OCI-LY3 (cell line): ENCODE measurements at regions not wholly inside any gene's neighbourhood (a gene's known extent, or its start where the extent isn't known, plus 50 kb on each side); places are given as distances from the start of the nearest gene placed in this dataset.

Source experiments
- H2AFZ ChIP-seq: fragments of 200-600, 300-600 bp; shearing (Covaris generic); 2 replicates; pipeline ENCODE4 v1.6.0; 2014; ENCODE audit warnings: antibody characterized with exemption, low read depth, low read length
- H3K27ac ChIP-seq: fragments of 200-600, 300-600 bp; sonication (generic); 2 replicates; pipeline ENCODE4 v1.5.1; 2014; ENCODE audit warnings: mild to moderate bottlenecking, low read length, moderate library complexity, mixed read lengths
- H3K27me3 ChIP-seq: fragments of 200-600, 300-600 bp; sonication (generic); 2 replicates; pipeline ENCODE4 v1.6.1; 2014; ENCODE audit warnings: low read depth, low read length, mixed read lengths
- H3K36me3 ChIP-seq: fragments of 200-600, 300-600 bp; sonication (generic); replicated peaks from 2 replicates; pipeline ENCODE3; 2014; ENCODE audit warnings: low read depth, low read length, mixed read lengths
- H3K4me1 ChIP-seq: fragments of 300-600, 200-600 bp; sonication (generic); 2 replicates; pipeline ENCODE4 v1.6.1; 2014; ENCODE audit warnings: low read length, mixed read lengths
- H3K4me2 ChIP-seq: fragments of 200-600, 300-600 bp; sonication (generic); 2 replicates; pipeline ENCODE4 v1.6.1; 2014; ENCODE audit warnings: low read length, mixed read lengths
- H3K4me3 ChIP-seq: fragments of 300-600, 200-600 bp; sonication (generic); 2 replicates; pipeline ENCODE4 v1.5.1; 2014; ENCODE audit warnings: antibody characterized with exemption, mild to moderate bottlenecking, low read length, moderate library complexity
- H3K79me2 ChIP-seq: fragments of 300-600, 200-600 bp; shearing (Covaris generic); 2 replicates; pipeline ENCODE4 v1.6.1; 2014; ENCODE audit warnings: mild to moderate bottlenecking, low read length, mixed read lengths
- H3K9ac ChIP-seq: fragments of 300-600, 200-600 bp; shearing (Covaris generic); 2 replicates; pipeline ENCODE4 v1.6.0; 2014; ENCODE audit warnings: mild to moderate bottlenecking, low read length, moderate library complexity
- H3K9me3 ChIP-seq: fragments of 200-600, 300-600 bp; shearing (Covaris generic); 2 replicates; pipeline ENCODE4 v1.6.1; 2014; ENCODE audit warnings: low read length, mixed read lengths; ENCODE audit not compliant: insufficient read depth
- H4K20me1 ChIP-seq: fragments of 200-600, 300-600 bp; sonication (generic); 2 replicates; pipeline ENCODE4 v1.6.1; 2016; ENCODE audit warnings: low read length, mixed read lengths; ENCODE audit not compliant: insufficient read depth
- CTCF ChIP-seq: fragments of 200-600, 300-600 bp; sonication (generic); IDR thresholded peaks from 2 replicates; pipeline ENCODE4 v1.5.1; 2014; ENCODE audit warnings: antibody characterized with exemption, low read length, low read depth
- EZH2phosphoT487 ChIP-seq: fragments of 200-600 bp; shearing (Covaris generic); IDR thresholded peaks from 2 replicates; pipeline ENCODE4 v1.6.1; 2018; ENCODE audit warnings: antibody characterized with exemption, mixed run types, low read depth

GRCh38 chr5:71880536-71880935, 161.5 kb downstream of the CARTPT start:
- Histone ChIP-seq H3K27ac (no peak overlapping the region), H3K27me3 (no peaks in the 10 kb centered on the region), H2AFZ (no peak overlapping the region), H3K79me2 (no peaks in the 10 kb centered on the region), H3K4me3 (no peak overlapping the region), H3K4me1 (peaks cover 9% of the 10 kb centered on the region), H3K9ac (no peak overlapping the region), H4K20me1 (no peaks in the 10 kb centered on the region), H3K9me3 (no peaks in the 10 kb centered on the region), H3K36me3 (no peaks in the 10 kb centered on the region), H3K4me2 (no peak overlapping the region)
- TF ChIP-seq EZH2phosphoT487 (no peak), CTCF (no peak)

- H4K20me1 ChIP-seq: no peaks in the 10 kb centered on the region
- no peak overlapping the region for H3K4me3 ChIP-seq
- H2AFZ ChIP-seq: no peak overlapping the region
- H3K36me3 ChIP-seq: no peaks in the 10 kb centered on the region
- no peak overlapping the region for H3K4me2 ChIP-seq
- no peak overlapping the region for H3K9ac ChIP-seq
- no peaks in the 10 kb centered on the region for H3K79me2 ChIP-seq
- no peaks in the 10 kb centered on the region for H3K9me3 ChIP-seq
- no peak for TF ChIP-seq EZH2phosphoT487
- no peak for TF ChIP-seq CTCF
- H3K4me1 ChIP-seq: peaks cover 3% of the 10 kb centered on the region
- H3K27ac ChIP-seq: no peak overlapping the region
- no peaks in the 10 kb centered on the region for H3K27me3 ChIP-seq
These were observed 164.0 kb downstream of the CARTPT start for GRCh38 chr5:71882826-71883741.

GRCh38 chr5:71883742-71884103, 164.6 kb downstream of the CARTPT start:
- Histone ChIP-seq H3K27ac (no peak overlapping the region), H3K4me3 (no peak overlapping the region), H3K4me1 (peaks cover 3% of the 10 kb centered on the region; the same call in 1 of the 2 replicates), H3K9me3 (no peaks in the 10 kb centered on the region), H3K79me2 (no peaks in the 10 kb centered on the region), H3K4me2 (no peak overlapping the region), H2AFZ (no peak overlapping the region), H3K9ac (no peak overlapping the region), H3K36me3 (no peaks in the 10 kb centered on the region), H4K20me1 (no peaks in the 10 kb centered on the region), H3K27me3 (no peaks in the 10 kb centered on the region)
- TF ChIP-seq CTCF: no peak
- no peak for TF ChIP-seq EZH2phosphoT487

GRCh38 chr5:71884926-71885325, 165.9 kb downstream of the CARTPT start:
- Histone ChIP-seq H3K4me3 (no peak overlapping the region), H3K27ac (no peak overlapping the region), H3K79me2 (no peaks in the 10 kb centered on the region), H3K4me1 (peaks cover 3% of the 10 kb centered on the region; the same call in 1 of the 2 replicates), H4K20me1 (no peaks in the 10 kb centered on the region), H3K9ac (no peak overlapping the region), H3K27me3 (no peaks in the 10 kb centered on the region), H3K36me3 (no peaks in the 10 kb centered on the region), H3K4me2 (no peak overlapping the region), H3K9me3 (no peaks in the 10 kb centered on the region), H2AFZ (no peak overlapping the region)
- TF ChIP-seq EZH2phosphoT487 (no peak), CTCF (no peak)
